Transverse colon (tissue), 4 donors: ENCODE measurements at regions not wholly inside any gene's neighbourhood (a gene's known extent, or its start where the extent isn't known, plus 50 kb on each side); places are given as distances from the start of the nearest gene placed in this dataset.

Experiments
- DNase-seq: peaks from one replicate; pipeline ENCODE4 v3.0.0-alpha.2; 2019
- H3K27ac ChIP-seq, 4 donors: fragments of 200-600 bp; sonication (generic); 2 replicates each; pipeline ENCODE4 v1.5.1; 2016 to 2018; ENCODE audit warnings: inconsistent platforms in 4 of 4
- H3K27me3 ChIP-seq: fragments of 200-600 bp; sonication (generic); 2 replicates; pipeline ENCODE4 v1.5.1; 2017; ENCODE audit warnings: inconsistent platforms
- H3K36me3 ChIP-seq, 4 donors: fragments of 200-600 bp; sonication (generic); 2 replicates each; pipeline ENCODE4 v1.5.1; 2017 to 2019; ENCODE audit warnings: inconsistent platforms in 4 of 4
- H3K4me1 ChIP-seq, 4 donors: fragments of 200-600 bp; sonication (generic); 2 replicates each; pipeline ENCODE4 v1.5.1; 2017 to 2020; ENCODE audit warnings: inconsistent platforms in 4 of 4
- H3K4me3 ChIP-seq, 4 donors: fragments of 200-600 bp; sonication (generic); 1 replicate in 1 of 4; 2 replicates in 3 of 4; pipeline versions ENCODE4 v1.5.1 to v1.6.1; 2017 to 2019; ENCODE audit warnings: inconsistent platforms in 4 of 4
- H3K9me3 ChIP-seq, 2 donors: fragments of 200-600 bp; sonication (generic); 2 replicates each; pipeline ENCODE4 v1.5.1; 2017 to 2019; ENCODE audit warnings: inconsistent platforms in 2 of 2
- EP300 ChIP-seq: sonication (generic); formaldehyde crosslinking; IDR thresholded peaks from one replicate; pipeline ENCODE4 v1.6.1; 2017; ENCODE audit warnings: antibody characterized with exemption, low read depth
- POLR2A ChIP-seq: fragments of 450-650 bp; IDR thresholded peaks from one replicate; pipeline ENCODE4 v1.6.1; 2016; ENCODE audit warnings: antibody characterized with exemption, mild to moderate bottlenecking, moderate library complexity
- POLR2AphosphoS5 ChIP-seq, 3 donors: sonication (generic); formaldehyde crosslinking; IDR thresholded peaks; one replicate each; pipeline ENCODE4 v1.6.1; 2016; ENCODE audit warnings: antibody characterized with exemption in 3 of 3
- WGBS, 2 donors: methylation state at CpG; one replicate each; pipeline ENCODE4 v1.1.5; 2018; ENCODE audit warnings: low coverage in 1 of 2; 5-methylcytosine and 5-hydroxymethylcytosine counted together
- in situ Hi-C, 4 donors: fragments of 200-750 bp; cut with MboI; loops; one replicate each; pipeline versions ENCODE4 v1.15.0 to v1.15.1; 2017; ENCODE audit warnings: low sequenced_read_pairs in 3 of 4, low pct_ligation_motif_present in 1 of 4, low pct_unique_long_range_greater_than_20kb in 1 of 4
- intact Hi-C: fragments of 100-400 bp; cut with DNase I; formaldehyde crosslinking; loops from one replicate; pipeline ENCODE4 v1.15.1; 2023; ENCODE audit warnings: low total_unique reads
- TF ChIP-seq, protein P1 (sequence below), 5 experiments: fragments of 200-600 bp in 3 of 5; fragments of 450-650 bp in 2 of 5; sonication (generic) in 3 of 5; IDR thresholded peaks; 1 replicate in 2 of 5; 2 replicates in 3 of 5; pipeline ENCODE4 v1.5.1; 2016 to 2017; ENCODE audit warnings: antibody characterized with exemption in 5 of 5, inconsistent platforms in 3 of 5, mild to moderate bottlenecking in 2 of 5, moderate library complexity in 1 of 5

DNA sequence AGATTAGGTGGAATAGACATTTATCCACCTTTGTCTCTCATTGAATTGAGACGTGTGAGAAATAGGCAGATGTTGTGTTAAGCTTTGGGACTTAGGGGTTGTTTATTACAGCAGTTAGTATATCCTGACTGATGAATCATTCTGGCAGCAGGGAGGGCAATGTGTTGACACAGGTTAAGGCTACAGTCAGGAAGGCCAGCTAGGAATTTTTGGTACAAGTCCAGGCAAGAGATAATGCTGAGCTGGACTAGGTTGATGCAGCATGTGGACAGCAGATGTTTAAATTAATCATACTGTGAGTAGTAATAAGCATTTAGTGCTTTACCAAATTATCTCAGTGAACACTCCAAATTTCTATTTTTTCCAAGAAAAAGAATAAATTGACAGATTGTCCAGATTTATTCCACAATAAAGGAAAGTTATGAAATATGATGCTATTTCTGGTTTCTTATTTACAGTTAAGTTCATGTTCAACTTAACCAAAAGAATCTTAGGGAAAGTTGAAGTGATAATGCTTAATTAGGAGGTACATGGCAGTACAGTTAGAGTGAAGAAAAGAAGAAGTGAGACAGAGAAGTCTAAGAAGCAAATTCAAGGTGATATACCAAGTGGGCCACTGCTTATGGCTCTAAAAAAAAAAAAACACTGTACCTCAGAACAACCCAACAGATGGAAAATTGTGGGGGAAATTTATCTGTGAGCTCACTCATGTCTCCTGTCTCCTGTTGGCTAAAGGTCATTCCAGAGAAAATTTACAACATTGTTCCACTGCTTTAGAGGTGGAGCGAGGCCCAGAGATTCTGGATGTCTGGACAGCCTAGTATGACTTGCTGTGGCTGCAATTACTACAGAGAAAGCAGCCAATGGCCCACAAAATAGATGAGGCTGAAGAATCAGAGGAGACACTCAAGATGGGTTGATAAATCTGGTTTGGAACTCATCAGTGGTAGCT, 102.7 kb upstream of the C21orf91 start:
- H3K4me3 ChIP-seq = no peak overlapping the region
- no peak for DNase-seq
- in situ Hi-C loops (loop anchor here in 1 of 4 donors (25.0 kb wide), 1 partner anchor 235 kb away; no protein-coding TSS in a partner anchor), intact Hi-C loops (loop anchor here (5.0 kb wide), 1 partner anchor 245 kb away; no protein-coding TSS in a partner anchor)
- no peak overlapping the region for H3K27ac ChIP-seq
- no peaks in the 10 kb centered on the region for H3K9me3 ChIP-seq
- TF ChIP-seq EP300 (no peak), POLR2A (no peak), POLR2AphosphoS5 (IDR thresholded peaks at IDR 0.05) (no peak)
- TF ChIP-seq, protein P1, sequence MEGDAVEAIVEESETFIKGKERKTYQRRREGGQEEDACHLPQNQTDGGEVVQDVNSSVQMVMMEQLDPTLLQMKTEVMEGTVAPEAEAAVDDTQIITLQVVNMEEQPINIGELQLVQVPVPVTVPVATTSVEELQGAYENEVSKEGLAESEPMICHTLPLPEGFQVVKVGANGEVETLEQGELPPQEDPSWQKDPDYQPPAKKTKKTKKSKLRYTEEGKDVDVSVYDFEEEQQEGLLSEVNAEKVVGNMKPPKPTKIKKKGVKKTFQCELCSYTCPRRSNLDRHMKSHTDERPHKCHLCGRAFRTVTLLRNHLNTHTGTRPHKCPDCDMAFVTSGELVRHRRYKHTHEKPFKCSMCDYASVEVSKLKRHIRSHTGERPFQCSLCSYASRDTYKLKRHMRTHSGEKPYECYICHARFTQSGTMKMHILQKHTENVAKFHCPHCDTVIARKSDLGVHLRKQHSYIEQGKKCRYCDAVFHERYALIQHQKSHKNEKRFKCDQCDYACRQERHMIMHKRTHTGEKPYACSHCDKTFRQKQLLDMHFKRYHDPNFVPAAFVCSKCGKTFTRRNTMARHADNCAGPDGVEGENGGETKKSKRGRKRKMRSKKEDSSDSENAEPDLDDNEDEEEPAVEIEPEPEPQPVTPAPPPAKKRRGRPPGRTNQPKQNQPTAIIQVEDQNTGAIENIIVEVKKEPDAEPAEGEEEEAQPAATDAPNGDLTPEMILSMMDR (IDR thresholded peaks at IDR 0.05) = no peak
- H3K4me1 ChIP-seq = no peaks in the 10 kb centered on the region
- H3K27me3 ChIP-seq = no peaks in the 10 kb centered on the region
- WGBS, 2 donors = 43 to 48% methylated on average over 1 to 2 of the region's 2 CpGs
- H3K36me3 ChIP-seq = no peaks in the 10 kb centered on the region

DNA sequence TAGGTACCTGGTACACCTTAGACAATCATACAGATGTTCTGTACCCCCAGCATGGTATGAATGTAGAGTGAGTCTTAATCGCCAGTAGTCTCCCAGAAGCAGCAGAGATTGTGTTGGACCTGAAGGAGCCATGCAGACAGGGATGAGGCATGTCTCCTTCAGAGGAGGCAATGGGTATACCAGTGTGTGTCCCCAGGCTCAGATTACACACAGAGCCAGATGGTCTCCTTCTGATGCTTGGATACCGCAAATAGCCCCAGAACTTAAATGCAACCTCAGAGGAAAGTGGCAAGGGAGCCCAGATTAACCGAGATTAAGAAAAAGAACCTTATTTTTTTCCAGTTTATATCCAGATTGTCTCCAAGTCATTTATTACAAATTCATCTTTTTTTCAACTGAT, 96.8 kb upstream of the C21orf91 start:
- Histone ChIP-seq H3K36me3 (no peaks in the 10 kb centered on the region), H3K4me1 (no peaks in the 10 kb centered on the region), H3K9me3 (no peaks in the 10 kb centered on the region), H3K4me3 (no peak overlapping the region), H3K27me3 (no peaks in the 10 kb centered on the region), H3K27ac (no peak overlapping the region)
- intact Hi-C loops = no loop called here
- TF ChIP-seq POLR2AphosphoS5 (IDR thresholded peaks at IDR 0.05) (no peak), EP300 (no peak), POLR2A (no peak)
- TF ChIP-seq, protein P1 (IDR thresholded peaks at IDR 0.05) = no peak
- 81 to 89% methylated on average over 2 to 3 of the region's 3 CpGs for WGBS, 2 donors
- in situ Hi-C loops = loop anchor here in 2 of 4 donors (10.0 to 25.0 kb wide), 2 partner anchors 229 to 241 kb away; no protein-coding TSS in a partner anchor
- no peak for DNase-seq

DNA sequence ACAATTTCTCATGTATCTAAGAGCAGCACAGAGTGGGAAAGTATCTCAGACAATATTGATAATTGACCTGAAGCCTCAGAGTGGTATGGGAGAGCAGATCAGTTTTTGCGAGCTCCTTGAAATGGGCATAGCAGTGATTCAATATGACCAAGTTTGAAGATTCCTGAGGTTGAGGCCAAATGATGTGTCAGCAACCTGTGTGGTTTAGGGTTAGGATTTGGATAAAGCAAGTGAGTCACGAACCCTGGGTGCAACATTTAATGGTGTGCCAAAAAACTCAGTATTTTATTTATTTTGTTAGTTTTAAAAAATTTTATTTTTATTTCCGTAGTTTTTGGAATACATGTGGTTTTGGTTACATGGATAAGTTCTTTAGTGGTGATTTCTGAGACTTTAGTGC, 92.5 kb upstream of the C21orf91 start:
- 86% methylated on average over 3 of the region's 3 CpGs for WGBS, 2 donors
- Histone ChIP-seq H3K36me3 (no peaks in the 10 kb centered on the region), H3K9me3 (no peaks in the 10 kb centered on the region), H3K4me3 (no peak overlapping the region), H3K4me1 (no peaks in the 10 kb centered on the region), H3K27ac (no peak overlapping the region), H3K27me3 (no peaks in the 10 kb centered on the region)
- in situ Hi-C loops (loop anchor here in 2 of 4 donors (10.0 to 25.0 kb wide), 2 partner anchors 224 to 237 kb away; no protein-coding TSS in a partner anchor), intact Hi-C loops (no loop called here)
- TF ChIP-seq POLR2A (no peak), EP300 (no peak), POLR2AphosphoS5 (IDR thresholded peaks at IDR 0.05) (no peak)
- TF ChIP-seq, protein P1 (IDR thresholded peaks at IDR 0.05) = no peak
- DNase-seq = no peak

DNA sequence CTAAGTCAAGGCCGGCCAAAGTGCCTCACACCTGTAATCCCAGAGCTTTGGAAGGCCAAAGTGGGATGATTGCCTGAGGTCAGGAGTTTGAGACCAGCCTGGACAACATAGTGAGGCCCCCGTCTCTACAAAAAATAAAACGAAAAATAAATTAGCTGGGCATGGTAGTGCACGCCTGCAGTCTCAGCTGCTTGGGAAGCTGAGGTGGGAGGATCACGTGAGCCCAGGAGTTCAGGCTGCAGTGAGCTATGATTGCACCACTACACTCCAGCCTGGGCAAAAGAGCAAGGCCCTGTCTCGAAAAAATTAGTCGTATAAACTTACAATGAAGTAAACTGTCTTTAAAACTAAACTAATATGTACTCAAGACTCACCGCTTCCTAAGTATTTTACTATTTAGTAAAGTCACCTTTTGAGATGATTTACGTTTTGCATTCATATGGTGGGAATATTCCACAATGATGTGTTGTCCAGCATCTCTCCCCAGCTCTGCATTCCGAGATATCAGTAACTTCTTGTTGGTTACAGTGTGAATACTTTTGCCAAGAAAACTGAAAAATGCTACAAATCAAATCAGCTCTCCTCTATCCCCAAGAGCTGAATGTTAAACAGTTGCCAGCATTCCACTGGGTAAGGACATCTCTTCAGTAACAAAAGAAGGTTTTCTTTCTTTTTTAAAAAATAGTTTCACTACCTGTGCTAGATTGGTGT, 84.9 kb upstream of the C21orf91 start:
- intact Hi-C loops (no loop called here), in situ Hi-C loops (loop anchor here in 3 of 4 donors (5.0 to 25.0 kb wide), 3 partner anchors 217 to 229 kb away; no protein-coding TSS in a partner anchor)
- H3K9me3 ChIP-seq = no peaks in the 10 kb centered on the region
- H3K27me3 ChIP-seq = no peaks in the 10 kb centered on the region
- no peaks in the 10 kb centered on the region for H3K4me1 ChIP-seq
- H3K36me3 ChIP-seq = no peaks in the 10 kb centered on the region
- WGBS, 2 donors = 78 to 81% methylated on average over 10 of the region's 10 CpGs
- H3K27ac ChIP-seq = no peak overlapping the region
- TF ChIP-seq POLR2A (no peak), EP300 (no peak), POLR2AphosphoS5 (IDR thresholded peaks at IDR 0.05) (no peak)
- DNase-seq = no peak
- no peak overlapping the region for H3K4me3 ChIP-seq
